PC-9 (cell line): ENCODE measurements at regions not wholly inside any gene's neighbourhood (a gene's known extent, or its start where the extent isn't known, plus 50 kb on each side); places are given as distances from the start of the nearest gene placed in this dataset.
A peak's percentile ranks its signal among the peaks of the same experiment; 100 is the strongest.

ENCODE experiments used
- BruUV-seq: library from RNA; stranded (reverse); fragments of 400-500 nt; replicated peaks from 2 replicates; lab custom pipeline; 2021; lab: Mats Ljungman, UMichigan
- CTCF ChIA-PET: fragments of 300-600 bp; sonication (Branson Sonifier 250); formaldehyde crosslinking; loops from one replicate; lab custom pipeline; 2022; ENCODE audit warnings: antibody characterized with exemption; lab: Charles Lee
- POLR2A ChIA-PET: fragments of 300-600 bp; sonication (Branson Sonifier 250); formaldehyde crosslinking; loops from one replicate; lab custom pipeline; 2022; ENCODE audit warnings: antibody characterized with exemption; ENCODE audit not compliant: unreplicated experiment; lab: Charles Lee
- DNase-seq, 2 experiments: peaks; one replicate each; pipeline versions ENCODE4 v3.0.0 to v3.0.0-alpha.2; 2015 to 2022; ENCODE audit warnings: mixed read lengths in 1 of 2
- H2AFZ ChIP-seq: fragments of 200-600 bp; sonication (generic); 2 replicates; pipeline ENCODE4 v1.8.1; 2017; ENCODE audit warnings: antibody characterized with exemption
- H3F3A ChIP-seq: fragments of 200-600 bp; sonication (generic); 2 replicates; pipeline ENCODE4 v1.8.1; 2017; ENCODE audit warnings: antibody characterized with exemption, mild to moderate bottlenecking, low read depth; ENCODE audit not compliant: insufficient read depth
- H3K27ac ChIP-seq: fragments of 200-600 bp; sonication (generic); 2 replicates; pipeline ENCODE4 v1.6.1; 2016; ENCODE audit warnings: mixed run types
- H3K27me3 ChIP-seq: fragments of 200-600 bp; sonication (generic); 2 replicates; pipeline ENCODE4 v1.6.1; 2016; ENCODE audit warnings: low read depth, mixed run types; ENCODE audit not compliant: insufficient read depth
- H3K36me3 ChIP-seq: fragments of 200-600 bp; sonication (generic); 2 replicates; pipeline ENCODE4 v1.6.1; 2016; ENCODE audit warnings: low read depth, mixed run types
- H3K4me1 ChIP-seq: fragments of 200-600 bp; sonication (generic); replicated peaks from 2 replicates; pipeline ENCODE4 v1.6.1; 2016; ENCODE audit warnings: mixed run types; ENCODE audit not compliant: insufficient read depth
- H3K4me2 ChIP-seq: fragments of 200-600 bp; sonication (generic); 2 replicates; pipeline ENCODE4 v1.6.1; 2017; ENCODE audit warnings: mixed run types
- H3K4me3 ChIP-seq: fragments of 200-600 bp; sonication (generic); 2 replicates; pipeline ENCODE4 v1.6.1; 2016; ENCODE audit warnings: mixed run types
- H3K79me2 ChIP-seq: fragments of 200-600 bp; sonication (generic); 2 replicates; pipeline ENCODE4 v1.6.1; 2017; ENCODE audit warnings: low read depth, mixed run types
- H3K9me2 ChIP-seq: fragments of 200-600 bp; sonication (generic); 2 replicates; pipeline ENCODE4 v1.8.1; 2017; ENCODE audit warnings: mild to moderate bottlenecking; ENCODE audit not compliant: insufficient read depth
- H3K9me3 ChIP-seq: fragments of 200-600 bp; sonication (generic); 2 replicates; pipeline ENCODE4 v1.8.1; 2016; ENCODE audit warnings: low read depth; ENCODE audit not compliant: insufficient read depth
- H4K20me1 ChIP-seq: fragments of 200-600 bp; sonication (generic); 2 replicates; pipeline ENCODE4 v1.8.1; 2017; ENCODE audit not compliant: insufficient read depth
- CTCF ChIP-seq: fragments of 200-600 bp; sonication (generic); conservative IDR thresholded peaks from 2 replicates; pipeline ENCODE4 v1.6.1; 2017; ENCODE audit warnings: mixed run types, antibody characterized with exemption, mild to moderate bottlenecking, moderate library complexity
- EZH2 ChIP-seq: fragments of 200-600 bp; sonication (generic); IDR thresholded peaks from 2 replicates; pipeline ENCODE4 v1.8.0; 2017; ENCODE audit warnings: antibody characterized with exemption, low read depth
- intact Hi-C: fragments of 100-400 bp; cut with micrococcal nuclease; formaldehyde crosslinking; loops from one replicate; pipeline ENCODE4 v1.10.0; 2022; ENCODE audit not compliant: unreplicated experiment

- CTCF ChIA-PET, result no interaction called here
- peaks cover 4% of the 10 kb centered on the region; the same call in 1 of the 2 replicates for H3F3A ChIP-seq
- H4K20me1 ChIP-seq, result no peaks in the 10 kb centered on the region
- H3K79me2 ChIP-seq, result no peaks in the 10 kb centered on the region
- no peak for DNase-seq
- no peak for TF ChIP-seq EZH2
- TF ChIP-seq CTCF, result no peak
- H3K27ac ChIP-seq, result no peak overlapping the region
- H3K9me3 ChIP-seq, result no peaks in the 10 kb centered on the region
- H3K4me1 ChIP-seq, result peaks cover 9% of the 10 kb centered on the region; the same call in 1 of the 2 replicates
- no peak overlapping the region for H2AFZ ChIP-seq
- no TSS peak for BruUV-seq
- no peak overlapping the region for H3K4me2 ChIP-seq
- H3K36me3 ChIP-seq, result no peaks in the 10 kb centered on the region
- POLR2A ChIA-PET, result no interaction called here
- no peaks in the 10 kb centered on the region for H3K9me2 ChIP-seq
- H3K4me3 ChIP-seq, result no peak overlapping the region
- intact Hi-C loops, result no loop called here
- no peaks in the 10 kb centered on the region for H3K27me3 ChIP-seq
Observed at GRCh38 chr2:19051203-19051831, 307.1 kb downstream of the OSR1 start.

GRCh38 chr2:19050354-19050753 lies 308.1 kb downstream of the OSR1 start:
- intact Hi-C loops, result no loop called here
- POLR2A ChIA-PET, result no interaction called here
- no peak overlapping the region for H3K27ac ChIP-seq
- CTCF ChIA-PET, result no interaction called here
- DNase-seq, result no peak
- H3K9me3 ChIP-seq, result no peaks in the 10 kb centered on the region
- peaks cover 4% of the 10 kb centered on the region; the same call in 1 of the 2 replicates for H3F3A ChIP-seq
- BruUV-seq, result no TSS peak
- H2AFZ ChIP-seq, result no peak overlapping the region
- H3K27me3 ChIP-seq, result no peaks in the 10 kb centered on the region
- no peak overlapping the region for H3K4me3 ChIP-seq
- H3K4me1 ChIP-seq, result peaks cover 9% of the 10 kb centered on the region; the same call in 1 of the 2 replicates
- TF ChIP-seq CTCF (no peak), EZH2 (no peak)
- no peaks in the 10 kb centered on the region for H4K20me1 ChIP-seq
- no peaks in the 10 kb centered on the region for H3K79me2 ChIP-seq
- no peak overlapping the region for H3K4me2 ChIP-seq
- no peaks in the 10 kb centered on the region for H3K9me2 ChIP-seq
- H3K36me3 ChIP-seq, result no peaks in the 10 kb centered on the region

- no peak overlapping the region for H3K4me3 ChIP-seq
- no peaks in the 10 kb centered on the region for H3K79me2 ChIP-seq
- no peaks in the 10 kb centered on the region for H3K9me3 ChIP-seq
- peak in 1 of 2 experiments; percentile 14 for DNase-seq
- intact Hi-C loops, result no loop called here
- no peak overlapping the region for H3K27ac ChIP-seq
- POLR2A ChIA-PET, result no interaction called here
- BruUV-seq, result no TSS peak
- H3K9me2 ChIP-seq, result no peaks in the 10 kb centered on the region
- H3K4me1 ChIP-seq, result peaks cover 9% of the 10 kb centered on the region; the same call in 1 of the 2 replicates
- H3F3A ChIP-seq, result peaks cover 4% of the 10 kb centered on the region; the same call in 1 of the 2 replicates
- no peaks in the 10 kb centered on the region for H4K20me1 ChIP-seq
- TF ChIP-seq CTCF, result no peak
- no peak for TF ChIP-seq EZH2
- H3K27me3 ChIP-seq, result no peaks in the 10 kb centered on the region
- CTCF ChIA-PET, result no interaction called here
- H3K4me2 ChIP-seq, result no peak overlapping the region; the same call in 1 of the 2 replicates
- no peaks in the 10 kb centered on the region for H3K36me3 ChIP-seq
- no peak overlapping the region for H2AFZ ChIP-seq
Observed at GRCh38 chr2:19048593-19049266, 309.7 kb downstream of the OSR1 start.
